H4 (cell line): ENCODE measurements at regions not wholly inside any gene's neighbourhood (a gene's known extent, or its start where the extent isn't known, plus 50 kb on each side); places are given as distances from the start of the nearest gene placed in this dataset.
"Not testable (repeated sequence)": the region's sequence is repeated elsewhere in the genome, so short reads cannot be mapped to it uniquely, and the experiment has no call there.

Experiments used
- DNase-seq: peaks from one replicate; pipeline ENCODE4 v3.0.0-alpha.2; 2015; ENCODE audit warnings: low spot score

DNA sequence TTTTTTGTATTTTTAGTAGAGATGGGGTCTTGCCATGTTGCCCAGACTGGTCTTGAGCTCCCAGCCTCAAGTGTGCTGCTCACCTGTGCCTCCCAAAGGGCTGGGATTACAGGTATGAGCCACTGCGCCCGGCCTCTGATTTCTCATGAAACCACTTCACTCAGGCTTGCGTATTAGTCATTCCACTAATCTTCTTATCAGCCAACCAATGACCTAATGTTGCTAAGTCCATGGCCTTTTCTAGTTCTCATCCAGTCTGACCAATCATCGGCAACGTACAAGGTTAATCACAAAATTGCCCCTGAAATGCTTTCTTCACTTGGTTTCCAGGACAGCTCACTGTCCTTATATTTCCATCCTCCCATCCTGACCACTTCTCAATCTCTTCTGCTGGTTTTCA lies 605.3 kb upstream of the SLC10A2 start:
- no peak for DNase-seq

DNA sequence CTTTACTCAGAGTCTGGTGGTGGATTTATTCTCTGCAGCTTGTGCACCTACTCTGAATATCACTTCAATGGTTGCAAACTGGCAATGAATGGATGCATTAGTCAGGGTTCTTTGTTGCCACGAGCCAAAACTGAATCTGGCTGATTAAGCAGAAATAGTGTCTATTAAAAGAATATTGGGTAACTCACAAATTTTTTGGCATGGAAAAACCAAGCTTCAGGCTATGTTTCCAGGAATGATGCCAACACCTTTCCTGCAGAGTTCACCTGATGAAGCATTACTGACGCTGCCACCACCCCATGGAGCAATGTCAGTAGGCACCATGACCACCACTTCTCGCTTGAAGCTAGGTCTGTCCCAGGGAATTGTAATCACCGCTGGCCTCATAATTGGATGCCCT lies 597.8 kb upstream of the SLC10A2 start:
- DNase-seq, result no peak

DNA sequence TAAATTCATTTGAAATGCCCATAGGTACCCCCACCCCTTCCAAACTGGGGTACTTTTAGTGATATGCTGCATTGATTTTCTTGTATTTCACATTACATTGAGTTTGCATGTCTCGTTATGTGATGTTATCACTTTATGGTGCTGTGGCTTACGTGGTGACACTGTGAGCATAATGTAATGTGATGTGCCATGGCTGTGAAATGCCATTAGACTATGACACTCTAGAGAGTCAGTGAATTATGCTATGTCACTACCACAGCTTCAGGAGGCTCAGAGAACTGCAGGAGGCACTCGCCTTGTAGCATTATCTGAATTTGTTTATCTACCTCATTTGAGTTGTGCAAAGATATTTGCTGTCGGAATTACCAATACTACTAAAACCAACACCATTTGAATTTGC lies 590.1 kb upstream of the SLC10A2 start:
- DNase-seq, result no peak

DNA sequence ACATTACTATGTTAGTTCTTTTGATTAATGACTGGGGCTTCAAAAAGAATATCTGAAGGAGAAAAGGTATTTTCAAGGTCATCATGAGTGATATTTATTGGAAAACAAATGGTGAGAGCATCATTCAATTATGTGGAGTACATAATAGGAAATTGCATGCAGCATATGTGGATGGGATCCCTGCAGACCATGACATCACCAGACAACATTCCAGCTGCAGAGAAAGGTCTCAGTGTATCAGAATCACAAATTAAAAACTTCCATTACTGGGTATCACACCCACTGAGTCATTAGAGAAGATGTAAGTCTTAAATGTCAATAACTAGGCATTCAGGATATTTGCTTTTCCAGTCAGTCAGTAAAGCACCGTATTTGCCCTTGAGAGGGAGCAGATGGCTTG lies 574.4 kb upstream of the SLC10A2 start:
- no peak for DNase-seq

DNA sequence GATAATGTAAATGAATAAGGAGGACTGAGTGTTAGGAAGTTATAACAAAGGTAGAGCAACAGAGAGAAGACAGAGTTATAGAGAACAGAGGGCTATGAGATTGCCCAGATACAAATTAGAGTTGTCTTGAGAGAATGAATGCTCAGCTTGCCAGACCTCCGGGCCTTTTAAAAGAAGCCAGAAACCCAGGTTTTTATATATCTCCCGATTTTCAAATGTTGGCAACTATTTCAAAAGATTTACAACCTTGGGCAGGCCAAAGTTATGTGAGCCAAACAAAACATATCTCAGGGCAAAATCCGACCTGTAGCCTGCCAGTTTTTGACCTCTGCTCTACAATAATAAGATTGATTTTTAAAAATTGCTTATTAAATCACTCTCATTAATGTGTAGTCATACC lies 573.1 kb upstream of the SLC10A2 start:
- DNase-seq, result no peak

DNA sequence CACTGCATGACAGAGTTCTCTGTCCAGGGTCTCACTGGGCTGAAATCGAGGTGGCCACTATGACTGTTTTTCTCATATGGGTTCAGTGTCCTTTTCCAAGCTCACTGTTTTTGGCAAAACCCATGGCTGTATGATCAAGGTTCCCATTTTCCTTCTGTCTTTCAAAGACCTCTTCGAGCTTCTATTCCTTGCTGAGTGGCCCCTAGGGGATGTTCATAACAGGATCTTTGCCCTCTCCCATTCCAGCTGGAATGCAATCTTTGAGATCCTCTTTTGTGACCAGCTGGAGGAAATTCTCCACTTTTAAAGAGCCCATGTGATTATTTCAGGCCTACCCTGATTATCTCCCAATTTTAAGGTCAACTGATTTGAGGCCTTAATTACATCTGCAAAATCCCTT lies 572.5 kb upstream of the SLC10A2 start:
- no peak for DNase-seq

DNA sequence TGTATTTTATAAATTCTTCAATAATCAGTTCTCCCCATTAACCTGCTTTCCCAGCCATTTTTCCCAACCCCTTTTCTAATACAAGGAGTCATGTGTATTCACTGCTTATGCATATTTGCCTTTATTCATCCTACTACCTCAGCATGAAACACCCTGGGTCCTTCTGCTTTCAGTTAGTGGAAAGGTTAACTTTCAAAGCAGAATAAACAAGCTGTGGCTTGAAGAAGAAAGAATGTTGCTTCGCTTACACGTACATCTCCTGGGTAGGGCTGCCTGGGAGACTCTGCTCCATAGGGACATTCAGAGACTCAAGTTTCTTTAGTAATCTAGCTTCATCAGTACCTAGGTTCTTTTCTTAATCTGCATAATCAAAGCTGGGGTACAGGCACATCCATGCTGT lies 567.8 kb upstream of the SLC10A2 start:
- no peak for DNase-seq

DNA sequence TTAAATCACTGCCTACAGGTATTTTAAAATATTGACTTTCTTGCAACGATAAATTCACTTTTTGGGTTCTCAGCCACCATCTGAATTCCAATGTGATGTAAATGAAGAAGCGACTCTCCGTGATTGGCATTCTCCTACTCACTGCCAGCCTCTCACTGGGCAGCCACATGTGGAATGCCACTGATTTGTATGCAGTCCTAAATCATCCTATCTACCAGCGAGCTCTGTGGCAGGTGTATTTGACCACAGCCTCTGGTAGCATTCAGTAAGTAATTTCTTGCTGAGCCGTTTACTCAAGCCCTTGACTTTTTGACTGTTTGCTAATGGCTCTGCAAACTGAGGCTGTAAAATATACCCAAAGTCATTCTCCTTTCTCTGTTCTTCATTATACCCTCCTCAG lies 559.0 kb upstream of the SLC10A2 start:
- DNase-seq, result no peak

DNA sequence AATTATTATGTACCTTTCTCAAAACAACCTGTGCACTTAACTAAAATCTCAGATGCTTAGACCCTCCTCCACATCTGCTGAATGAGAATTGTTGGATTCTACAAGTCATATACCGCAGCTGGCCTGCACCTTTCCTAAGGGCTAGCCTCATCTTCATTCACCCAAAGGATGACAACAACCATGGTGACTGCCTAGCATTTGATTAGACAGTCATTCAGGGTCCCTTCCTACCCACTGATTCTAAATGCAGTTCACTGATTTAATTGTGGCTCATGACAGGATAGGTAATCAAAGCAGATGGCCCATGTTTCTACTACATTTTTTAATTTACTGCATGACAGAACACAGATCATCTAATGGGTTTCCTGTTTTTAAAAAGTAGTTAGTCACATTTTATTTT lies 551.9 kb upstream of the SLC10A2 start:
- no peak for DNase-seq

DNA sequence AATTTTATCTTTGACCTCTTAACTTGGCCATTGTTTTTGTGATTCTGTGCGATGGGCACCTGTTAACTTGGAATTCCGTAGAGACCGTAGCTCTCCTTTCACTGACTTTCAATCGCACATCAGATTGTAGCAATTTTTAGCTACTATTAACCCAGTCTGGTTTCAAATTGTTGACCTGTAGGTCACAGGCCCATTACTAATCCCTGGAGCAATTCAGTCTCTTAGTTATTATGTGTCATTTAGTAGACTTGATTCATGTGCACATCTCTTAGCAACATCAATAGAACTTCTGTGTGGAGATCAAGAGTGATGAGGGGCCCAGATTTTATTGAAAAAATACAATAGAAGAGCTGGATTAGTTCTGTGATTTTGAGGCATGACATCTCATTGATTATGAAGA lies 549.6 kb upstream of the SLC10A2 start:
- no peak for DNase-seq

DNA sequence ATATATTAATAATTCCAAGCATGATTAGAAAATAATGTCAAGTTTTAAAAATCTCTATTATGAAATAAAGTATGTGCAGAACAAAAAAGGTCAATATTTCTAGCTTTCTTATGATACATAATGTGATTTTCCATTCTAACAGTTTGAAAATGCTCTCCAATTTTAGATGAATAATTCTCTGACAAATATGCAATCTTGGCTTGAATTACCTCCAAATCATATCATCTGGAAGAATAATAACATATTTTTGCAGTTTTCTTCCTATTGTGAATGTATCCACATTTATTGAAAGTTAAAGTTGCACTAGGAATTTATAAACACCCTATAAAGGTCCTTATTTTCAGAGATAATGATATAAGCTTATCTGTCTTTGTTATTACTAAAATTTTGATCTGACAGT lies 548.5 kb upstream of the SLC10A2 start:
- no peak for DNase-seq

DNA sequence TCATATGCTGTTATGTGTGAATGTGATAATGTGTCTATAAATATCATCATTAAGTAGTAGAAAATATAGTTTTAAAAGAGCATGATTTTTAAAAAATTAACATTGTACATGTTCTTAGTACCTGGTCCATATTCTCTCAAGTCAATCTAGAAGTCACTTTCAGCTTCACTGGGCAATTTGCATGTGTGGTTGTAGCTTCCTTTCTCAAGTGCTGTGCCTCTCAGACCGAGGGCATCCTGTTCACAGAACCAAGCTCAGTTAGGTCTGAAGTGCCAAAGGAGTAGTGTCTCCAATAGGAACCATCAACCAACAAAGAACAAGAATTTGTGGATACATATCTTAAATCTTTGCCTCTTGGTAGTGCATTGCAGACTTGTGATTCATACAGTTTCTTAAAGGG lies 541.8 kb upstream of the SLC10A2 start:
- no peak for DNase-seq

DNA sequence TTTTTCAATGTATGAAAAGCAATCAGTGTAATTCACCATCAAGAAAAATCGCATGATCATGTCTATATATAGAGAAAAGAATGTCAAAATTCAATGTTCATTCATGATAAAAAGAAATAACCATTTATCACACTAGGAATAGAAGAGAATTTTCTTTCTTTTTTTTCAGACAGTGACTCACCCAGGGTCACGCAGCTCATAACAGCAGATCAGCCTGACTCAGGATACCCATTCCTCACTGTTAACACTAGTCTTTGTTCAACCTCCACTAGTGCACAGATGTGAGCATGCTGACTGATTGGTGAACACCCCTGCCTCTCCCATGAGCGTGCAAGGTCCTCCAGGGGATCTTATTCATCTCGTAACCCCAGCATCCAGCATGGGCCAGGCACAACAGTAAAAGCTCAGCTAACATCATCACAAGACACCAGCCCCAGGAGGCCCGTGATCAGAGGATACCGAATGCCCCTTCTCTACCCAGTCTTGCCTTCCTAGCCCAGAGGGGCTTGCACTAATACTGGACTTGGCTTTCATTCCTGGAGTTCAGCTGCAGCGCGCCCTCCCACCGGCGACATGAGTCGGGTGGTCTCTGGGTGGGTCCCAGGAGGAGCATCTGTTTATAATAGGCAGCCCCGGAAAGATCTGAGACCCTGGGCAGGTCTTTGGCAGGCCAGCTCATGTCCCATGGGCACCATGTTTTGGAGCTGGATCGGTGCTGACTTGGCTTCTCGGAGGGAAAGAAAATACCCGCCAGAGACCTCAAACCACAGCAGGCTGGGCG lies 539.5 kb upstream of the SLC10A2 start:
- no peak for DNase-seq

DNA sequence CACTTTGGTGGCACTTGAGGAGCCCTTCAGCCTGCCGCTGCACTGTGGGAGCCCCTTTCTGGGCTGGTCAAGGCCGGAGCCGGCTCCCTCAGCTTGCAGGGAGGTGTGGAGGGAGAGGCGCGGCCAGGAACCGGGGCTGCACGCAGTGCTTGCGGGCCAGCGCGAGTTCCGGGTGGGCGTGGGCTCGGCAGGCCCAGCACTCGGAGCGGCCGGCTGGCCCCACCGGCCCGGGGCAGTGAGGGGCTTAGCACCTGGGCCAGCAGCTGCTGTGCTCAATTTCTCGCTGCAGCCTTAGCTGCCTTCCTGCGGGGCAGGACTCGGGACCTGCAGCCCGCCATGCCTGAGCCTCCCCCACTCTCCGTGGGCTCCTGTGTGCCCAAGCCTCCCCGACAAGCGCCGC lies 533.7 kb upstream of the SLC10A2 start:
- not testable (repeated sequence) for DNase-seq

DNA sequence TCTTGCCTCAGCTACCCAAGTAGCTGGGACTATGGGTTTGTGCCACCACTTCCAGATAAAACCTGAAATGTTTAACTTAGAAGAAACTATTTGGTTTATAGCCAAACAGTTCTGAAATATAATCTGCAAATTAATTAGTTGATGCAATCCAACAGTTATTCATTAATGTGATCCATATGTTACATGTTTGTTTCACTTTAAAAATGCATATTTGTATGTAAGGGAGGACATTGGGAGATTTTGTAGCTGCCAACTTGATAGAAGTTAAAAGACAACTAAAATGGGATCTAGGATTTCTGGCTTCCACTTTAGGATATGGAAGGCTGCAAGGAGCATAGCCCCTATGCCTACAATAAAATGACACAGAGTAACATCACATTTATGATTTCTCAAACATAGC lies 532.5 kb upstream of the SLC10A2 start:
- no peak for DNase-seq

DNA sequence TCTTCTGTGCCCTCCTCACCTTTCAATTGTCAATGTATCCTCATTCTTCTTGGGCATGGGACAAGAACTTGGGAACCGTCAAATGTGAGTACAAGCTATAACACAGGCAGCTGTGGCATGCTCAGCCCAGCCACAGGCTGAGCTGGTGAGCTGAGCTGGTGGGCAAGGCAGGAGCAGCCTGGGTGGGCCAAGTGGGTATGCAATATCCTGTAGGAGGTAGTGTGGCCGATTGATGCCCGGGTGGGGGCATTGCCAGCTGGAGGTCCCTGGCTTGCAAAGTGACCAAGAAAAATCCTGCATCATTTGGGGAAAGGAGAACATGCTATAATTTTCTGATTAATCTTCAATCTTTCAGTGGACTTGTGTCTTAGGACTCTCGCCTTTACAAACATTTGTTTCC lies 507.2 kb upstream of the SLC10A2 start:
- no peak for DNase-seq

DNA sequence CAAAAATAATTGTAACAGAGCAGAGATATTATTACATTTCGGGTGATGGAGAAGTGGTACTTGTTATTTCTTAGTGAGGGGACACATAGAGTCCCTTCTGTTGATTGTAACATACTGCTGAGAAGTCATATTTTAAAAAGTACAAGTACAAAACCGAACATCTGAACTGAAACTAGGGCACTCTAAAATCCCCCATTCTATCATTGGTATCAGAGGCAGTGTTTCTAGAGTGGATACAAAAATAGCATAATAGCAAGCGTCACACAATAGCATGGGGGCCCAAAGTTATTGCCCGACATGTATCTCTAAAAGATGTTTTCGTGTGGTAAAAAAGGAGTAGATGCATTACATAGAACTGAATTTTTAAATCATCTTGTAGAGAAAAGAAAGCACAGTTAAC lies 502.1 kb upstream of the SLC10A2 start:
- no peak for DNase-seq

DNA sequence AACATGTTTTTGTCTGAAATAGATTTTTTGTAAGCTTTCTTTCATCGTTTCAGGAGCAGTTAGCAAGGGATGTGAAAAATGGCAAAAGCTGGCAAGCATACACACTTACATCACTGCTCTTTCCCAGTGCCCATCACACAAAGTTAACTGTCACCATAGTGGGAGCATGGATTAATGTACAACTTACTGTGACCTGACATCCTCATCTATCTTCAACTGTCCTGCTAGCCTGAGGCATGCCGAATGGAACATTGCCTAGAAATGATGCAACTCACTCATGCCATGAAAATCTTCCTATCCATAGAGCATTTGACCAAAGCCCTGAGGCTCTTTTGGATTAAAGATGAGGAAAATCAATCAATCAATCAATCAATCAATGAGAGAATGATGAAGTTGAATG lies 491.7 kb upstream of the SLC10A2 start:
- no peak for DNase-seq

DNA sequence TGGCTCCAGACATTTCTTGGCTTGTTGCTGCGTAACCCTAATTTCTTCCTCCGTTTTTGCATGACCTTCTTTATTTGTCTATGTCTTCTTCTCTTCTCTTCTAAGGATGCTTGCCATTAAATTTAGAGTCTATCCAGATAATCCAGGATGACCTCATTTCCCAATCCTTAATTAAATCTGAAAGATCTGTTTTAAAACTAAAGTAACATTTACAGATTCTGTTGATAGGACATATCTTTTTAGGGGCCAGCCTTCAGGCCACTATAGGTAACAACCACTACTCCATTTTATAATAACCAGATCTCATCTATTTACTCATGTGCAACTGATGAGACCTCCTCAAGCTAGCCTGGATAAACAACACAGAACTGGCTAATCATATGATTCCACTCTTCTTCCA lies 490.5 kb upstream of the SLC10A2 start:
- no peak for DNase-seq

DNA sequence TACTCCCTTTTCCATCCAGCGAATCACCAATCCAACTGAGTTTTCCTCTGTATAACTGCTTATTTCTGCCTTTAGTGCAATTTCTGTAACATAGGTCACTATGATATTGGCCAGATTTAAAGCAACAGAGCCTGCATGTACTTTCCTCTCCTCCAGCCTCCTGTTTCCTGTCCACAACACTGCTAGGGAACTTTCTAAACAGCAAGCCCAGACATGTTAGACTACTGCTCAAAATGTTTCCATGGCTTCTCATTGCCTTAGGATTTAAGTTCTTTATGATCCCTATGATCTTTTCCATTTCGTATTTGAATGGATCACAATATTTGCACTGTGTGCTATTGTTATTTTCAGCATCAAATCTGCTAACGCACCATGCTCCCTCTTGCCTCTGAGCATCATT lies 481.7 kb upstream of the SLC10A2 start:
- no peak for DNase-seq

DNA sequence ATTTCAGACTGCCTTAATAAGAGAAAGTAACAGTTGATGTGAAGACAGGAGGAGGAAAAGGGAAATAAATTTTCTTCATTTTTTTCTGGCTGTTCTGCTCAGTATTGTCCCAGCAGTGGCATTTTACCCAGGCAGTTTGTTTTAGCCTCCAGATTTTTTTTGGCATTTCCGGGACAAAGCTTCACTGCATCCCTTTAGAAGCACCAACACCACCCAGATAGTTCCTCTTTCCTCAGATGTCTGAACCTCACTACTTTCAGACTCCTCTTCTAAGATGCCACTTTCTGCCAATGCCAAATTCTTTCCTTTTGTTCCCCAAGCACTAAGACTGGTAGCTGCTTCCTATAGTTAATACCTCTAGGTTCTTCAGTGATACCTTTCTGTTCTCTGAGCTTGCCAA lies 480.1 kb upstream of the SLC10A2 start:
- no peak for DNase-seq

DNA sequence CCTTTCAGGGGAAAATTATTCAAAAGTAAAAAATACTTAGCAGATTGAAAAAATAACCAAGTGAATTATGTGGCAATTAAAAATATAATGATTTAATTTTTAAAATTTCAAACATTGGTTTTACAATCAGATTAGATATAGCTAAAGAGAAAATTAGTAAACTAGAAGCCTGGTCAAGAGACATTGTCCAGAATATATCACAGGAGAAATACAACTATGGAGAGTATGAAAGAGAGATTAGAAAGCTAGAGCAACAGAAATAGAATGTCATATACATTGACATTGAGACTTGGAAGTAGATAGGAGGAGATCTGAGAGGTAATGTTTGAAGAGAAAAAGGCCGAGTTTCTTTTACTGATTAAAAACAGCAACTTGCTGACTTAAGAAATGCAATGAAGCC lies 476.4 kb upstream of the SLC10A2 start:
- DNase-seq, result no peak

DNA sequence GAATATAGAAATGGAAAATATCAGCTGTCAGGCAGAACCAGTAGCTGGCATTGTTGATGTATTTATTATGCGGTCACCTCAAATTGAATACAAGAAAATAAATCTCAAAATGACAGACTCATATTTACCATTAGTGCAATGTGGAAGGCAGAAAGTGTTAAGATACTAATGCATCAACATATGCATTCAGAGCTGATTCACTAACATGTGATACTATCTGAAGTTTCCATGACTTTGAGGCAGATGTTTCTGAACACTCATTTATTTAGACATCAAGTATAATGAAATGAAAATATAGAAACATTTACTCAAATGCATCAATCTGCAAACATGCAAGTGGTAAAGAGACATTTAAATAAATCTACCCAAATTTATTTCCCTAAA lies 474.2 kb upstream of the SLC10A2 start:
- no peak for DNase-seq

DNA sequence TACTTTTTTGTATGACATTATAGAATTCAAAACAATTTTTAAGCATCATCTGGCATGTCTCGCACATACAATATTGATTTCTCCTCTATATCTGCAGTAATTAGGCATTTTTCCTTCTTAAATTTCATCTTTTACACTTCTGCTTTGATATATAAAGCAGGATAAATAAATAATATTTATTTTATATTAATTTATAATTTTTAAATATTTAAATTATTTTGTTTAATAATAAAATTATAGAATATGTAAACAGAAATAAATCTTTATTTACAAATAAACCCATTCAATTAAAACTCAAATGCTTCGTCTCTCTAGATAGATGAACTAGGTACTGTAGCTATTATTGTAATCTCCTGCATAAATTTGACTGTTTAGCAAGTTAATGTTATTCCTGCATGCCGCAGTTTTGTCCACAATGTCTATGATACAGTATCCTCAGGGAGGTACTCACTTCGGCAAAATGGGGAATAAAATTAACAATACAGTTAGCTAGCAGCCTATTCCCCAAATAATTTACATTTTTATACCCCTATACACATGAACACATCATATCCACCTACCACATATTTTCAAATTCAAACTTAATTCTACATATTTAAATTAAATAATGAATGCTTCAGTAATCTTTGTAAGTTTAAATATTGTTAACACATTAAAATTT lies 473.6 kb upstream of the SLC10A2 start:
- no peak for DNase-seq
